ENCODE measurements at regions not wholly inside any gene's neighbourhood (a gene's known extent, or its start where the extent isn't known, plus 50 kb on each side); places are given as distances from the start of the nearest gene placed in this dataset.

DNA sequence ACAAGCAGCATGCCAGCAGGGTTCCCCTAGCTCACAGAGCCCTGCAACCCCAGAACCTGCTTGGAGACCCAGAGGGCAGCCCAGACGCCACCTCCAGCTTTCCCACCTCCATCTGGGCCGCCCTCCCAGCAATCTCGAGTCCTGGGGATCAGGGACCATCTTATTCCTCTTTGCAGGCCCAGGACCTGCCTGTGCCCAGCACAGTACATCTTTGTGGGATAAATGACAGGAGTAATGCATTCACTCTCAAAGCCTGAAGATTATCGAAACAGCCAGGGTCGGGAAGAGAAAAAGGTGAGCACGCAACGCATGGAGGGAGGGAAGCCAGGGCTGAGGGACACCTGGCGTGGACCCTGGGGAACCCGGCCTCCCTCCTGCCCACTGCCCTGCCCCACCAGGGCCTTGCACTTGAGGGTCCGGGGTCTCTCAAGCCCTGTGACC lies 144.1 kb downstream of the NDUFA10 start:
- CTCF ChIA-PET: no interaction called here
- peaks cover 7 to 10% of the 10 kb centered on the region in 2 donors for H3K27me3 Mint-ChIP-seq
- no peak for ATAC-seq (replicated peaks in 1 of 4)
- H3K9me3 Mint-ChIP-seq: peaks cover 4 to 10% (median 8%) of the 10 kb centered on the region in 3 donors
- H3K27ac Mint-ChIP-seq: no peak overlapping the region
- H3K27me3 ChIP-seq (replicated peaks in 1 of 2; ENCODE audit: control insufficient read depth in 2 of 2, extremely low read depth in 1 of 2, insufficient read depth in 2 of 2, low read length in 1 of 2): peaks cover 0 to 20% of the 10 kb centered on the region in 2 experiments
- no peak overlapping the region for H3K4me3 Mint-ChIP-seq
- POLR2A ChIA-PET: no interaction called here
- no peaks in the 10 kb centered on the region for H3K9me3 ChIP-seq
- WGBS (ENCODE audit: insufficient coverage): 100% methylated on average over 1 of the region's 10 CpGs
- H3K4me1 ChIP-seq (ENCODE audit: control insufficient read depth in 1 of 2, extremely low read depth in 1 of 2, insufficient read depth in 2 of 2, low read length in 2 of 2): peaks cover 0 to 12% of the 10 kb centered on the region in 2 experiments
- peaks cover 5% of the 10 kb centered on the region for H3K36me3 Mint-ChIP-seq
- H3K4me3 ChIP-seq (ENCODE audit: control insufficient read depth in 1 of 2, extremely low read depth in 1 of 2, low read length in 1 of 2): no peak overlapping the region
- H3K4me1 Mint-ChIP-seq: peaks cover 6 to 16% (median 11%) of the 10 kb centered on the region in 3 donors
- H3K36me3 ChIP-seq (ENCODE audit: control insufficient read depth in 2 of 2, extremely low read depth in 1 of 2, insufficient read depth in 1 of 2, low read length in 1 of 2): no peaks in the 10 kb centered on the region
- DNase-seq: no peak
- H3K27ac ChIP-seq (ENCODE audit: low read length): no peak overlapping the region

DNA sequence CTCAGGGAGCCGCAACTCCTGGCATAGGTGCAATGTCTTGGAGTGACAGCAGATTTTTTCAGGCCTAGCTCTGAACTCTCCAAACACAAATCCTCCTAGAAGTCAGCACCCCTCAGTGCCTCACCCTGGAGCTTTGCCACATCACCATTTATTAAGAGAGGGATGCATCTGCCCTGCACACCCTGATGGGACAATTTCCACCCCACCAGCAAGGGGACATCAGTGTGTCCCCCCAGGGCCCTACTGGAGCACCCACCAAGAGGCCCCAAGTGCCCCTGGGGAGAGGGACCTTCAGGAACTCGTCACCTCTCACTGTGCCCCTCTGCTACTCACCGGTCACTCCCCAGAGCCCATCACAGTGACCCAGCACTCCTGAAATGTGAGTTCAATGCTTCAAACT lies 144.7 kb downstream of the NDUFA10 start:
- no peaks in the 10 kb centered on the region for H3K9me3 ChIP-seq
- Mint-ChIP-seq H3K9me3 (peaks cover 4 to 8% (median 6%) of the 10 kb centered on the region in 3 donors), H3K27ac (no peak overlapping the region), H3K4me1 (peaks cover 6 to 16% (median 11%) of the 10 kb centered on the region in 3 donors), H3K4me3 (no peak overlapping the region), H3K36me3 (peaks cover 5% of the 10 kb centered on the region), H3K27me3 (peaks cover 9 to 10% of the 10 kb centered on the region in 2 donors)
- peaks cover 0 to 24% of the 10 kb centered on the region in 2 experiments for H3K27me3 ChIP-seq (replicated peaks in 1 of 2; ENCODE audit: control insufficient read depth in 2 of 2, extremely low read depth in 1 of 2, insufficient read depth in 2 of 2, low read length in 1 of 2)
- CTCF ChIA-PET: interaction anchor here in 1 of 2 donors (0.6 kb wide), 1 partner anchor 10 kb away, joined by 3 read pairs; no protein-coding TSS in a partner anchor
- no CpG with 5 or more reads among the region's 3 CpGs for WGBS (ENCODE audit: insufficient coverage)
- H3K36me3 ChIP-seq (ENCODE audit: control insufficient read depth in 2 of 2, extremely low read depth in 1 of 2, insufficient read depth in 1 of 2, low read length in 1 of 2): no peaks in the 10 kb centered on the region
- no peak overlapping the region for H3K4me3 ChIP-seq (ENCODE audit: control insufficient read depth in 1 of 2, extremely low read depth in 1 of 2, low read length in 1 of 2)
- POLR2A ChIA-PET: no interaction called here
- DNase-seq (peak in 1 of 35 experiments; percentile 11), ATAC-seq (replicated peaks in 1 of 4) (no peak)
- no peak overlapping the region for H3K27ac ChIP-seq (ENCODE audit: low read length)
- H3K4me1 ChIP-seq (ENCODE audit: control insufficient read depth in 1 of 2, extremely low read depth in 1 of 2, insufficient read depth in 2 of 2, low read length in 2 of 2): peaks cover 0 to 12% of the 10 kb centered on the region in 2 experiments

DNA sequence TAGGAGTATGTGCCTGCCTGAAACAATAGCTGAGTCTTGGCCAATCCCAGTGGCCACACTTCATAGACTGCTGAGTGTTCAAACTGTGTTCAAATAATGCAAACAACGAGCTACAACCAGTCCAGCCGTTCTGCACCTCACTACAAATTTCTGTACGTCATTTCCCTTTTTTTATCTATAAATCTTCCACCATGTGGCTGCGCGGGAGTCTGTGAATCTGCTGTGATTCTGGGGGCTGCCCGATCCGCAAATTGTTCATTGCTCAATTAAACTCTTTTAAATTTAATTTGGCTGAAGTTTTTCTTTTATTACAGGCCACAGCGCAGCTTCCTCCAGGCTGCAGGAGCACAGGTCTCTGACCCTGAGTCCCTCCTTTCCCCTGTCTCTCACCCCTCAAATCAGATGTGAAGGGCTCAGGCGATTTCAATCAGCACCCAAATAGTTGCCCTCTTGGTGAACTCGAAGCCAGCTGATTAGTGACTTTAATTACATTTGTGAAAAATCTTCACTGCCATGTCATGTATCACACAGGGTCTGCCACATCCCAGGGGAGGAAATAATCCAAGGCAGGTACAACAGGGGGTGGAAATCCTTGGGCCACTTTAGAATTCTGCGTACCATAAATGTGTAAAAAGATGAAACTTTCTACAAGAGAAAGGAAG lies 145.6 kb downstream of the NDUFA10 start:
- WGBS (ENCODE audit: insufficient coverage): 58% methylated on average over 3 of the region's 11 CpGs
- Histone ChIP-seq H3K36me3 (ENCODE audit: control insufficient read depth in 2 of 2, extremely low read depth in 1 of 2, insufficient read depth in 1 of 2, low read length in 1 of 2) (no peaks in the 10 kb centered on the region), H3K4me1 (ENCODE audit: control insufficient read depth in 1 of 2, extremely low read depth in 1 of 2, insufficient read depth in 2 of 2, low read length in 2 of 2) (peaks cover 0 to 12% of the 10 kb centered on the region in 2 experiments), H3K4me3 (ENCODE audit: control insufficient read depth in 1 of 2, extremely low read depth in 1 of 2, low read length in 1 of 2) (no peak overlapping the region), H3K27me3 (replicated peaks in 1 of 2; ENCODE audit: control insufficient read depth in 2 of 2, extremely low read depth in 1 of 2, insufficient read depth in 2 of 2, low read length in 1 of 2) (peaks cover 0 to 25% of the 10 kb centered on the region in 2 experiments), H3K9me3 (no peaks in the 10 kb centered on the region), H3K27ac (ENCODE audit: low read length) (no peak overlapping the region)
- Mint-ChIP-seq H3K27ac (no peak overlapping the region), H3K4me1 (peaks cover 6 to 16% (median 11%) of the 10 kb centered on the region in 3 donors), H3K4me3 (no peak overlapping the region), H3K9me3 (peaks cover 1 to 3% (median 2%) of the 10 kb centered on the region in 3 donors), H3K27me3 (peaks cover 10 to 12% of the 10 kb centered on the region in 2 donors), H3K36me3 (peaks cover 2% of the 10 kb centered on the region)
- ChIA-PET CTCF (interaction anchor here (0.6 to 0.7 kb wide), 4 partner anchors 11 to 844 kb away, joined by 3 to 5 read pairs (median 4); no protein-coding TSS in a partner anchor), POLR2A (interaction anchor here in 1 of 2 donors (0.7 kb wide), 1 partner anchor 9 kb away, joined by 6 read pairs; no protein-coding TSS in a partner anchor)
- peak in 1 of 35 experiments; percentile 14 for DNase-seq
- ATAC-seq (replicated peaks in 1 of 4): no peak

DNA sequence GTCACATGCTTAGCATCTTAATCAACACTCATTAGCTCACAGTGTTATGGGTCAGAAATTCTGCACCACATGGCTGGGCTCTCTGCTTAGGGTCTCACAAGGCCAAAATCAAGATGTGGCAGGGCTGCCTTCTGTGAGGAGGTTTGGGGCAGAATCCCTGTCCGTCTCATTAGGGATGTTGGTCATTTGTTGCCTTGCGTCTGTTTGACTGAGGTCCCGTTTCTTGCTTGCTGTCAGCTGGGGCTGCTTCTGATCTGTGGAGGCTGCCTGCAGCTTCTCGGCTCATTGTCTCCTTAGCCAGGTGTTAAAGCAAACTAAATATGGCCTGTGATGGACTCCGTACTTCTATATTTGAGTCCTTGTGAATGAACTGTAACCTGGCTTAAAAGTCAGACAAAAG lies 146.5 kb downstream of the NDUFA10 start:
- Histone ChIP-seq H3K27me3 (replicated peaks in 1 of 2; ENCODE audit: control insufficient read depth in 2 of 2, extremely low read depth in 1 of 2, insufficient read depth in 2 of 2, low read length in 1 of 2) (peaks cover 0 to 34% of the 10 kb centered on the region in 2 experiments), H3K27ac (ENCODE audit: low read length) (no peak overlapping the region), H3K4me3 (ENCODE audit: control insufficient read depth in 1 of 2, extremely low read depth in 1 of 2, low read length in 1 of 2) (no peak overlapping the region), H3K36me3 (ENCODE audit: control insufficient read depth in 2 of 2, extremely low read depth in 1 of 2, insufficient read depth in 1 of 2, low read length in 1 of 2) (no peaks in the 10 kb centered on the region), H3K9me3 (no peaks in the 10 kb centered on the region), H3K4me1 (ENCODE audit: control insufficient read depth in 1 of 2, extremely low read depth in 1 of 2, insufficient read depth in 2 of 2, low read length in 2 of 2) (peaks cover 0 to 12% of the 10 kb centered on the region in 2 experiments)
- POLR2A ChIA-PET: interaction anchor here in 1 of 2 donors (0.7 kb wide), 1 partner anchor 8 kb away, joined by 6 read pairs; no protein-coding TSS in a partner anchor
- Mint-ChIP-seq H3K4me1 (peaks cover 6 to 22% (median 11%) of the 10 kb centered on the region in 3 donors), H3K4me3 (no peak overlapping the region), H3K27ac (no peak overlapping the region), H3K27me3 (peaks cover 17% of the 10 kb centered on the region in 2 donors), H3K9me3 (no peaks in the 10 kb centered on the region), H3K36me3 (no peaks in the 10 kb centered on the region)
- 91% methylated on average over 5 of the region's 5 CpGs for WGBS (ENCODE audit: insufficient coverage)
- CTCF ChIA-PET: interaction anchor here (0.6 to 0.7 kb wide), 3 partner anchors 49 to 401 kb away, joined by 3 to 5 read pairs (median 4); no protein-coding TSS in a partner anchor
- ATAC-seq (replicated peaks in 1 of 4) (no peak), DNase-seq (peak in 1 of 35 experiments; percentile 12)

DNA sequence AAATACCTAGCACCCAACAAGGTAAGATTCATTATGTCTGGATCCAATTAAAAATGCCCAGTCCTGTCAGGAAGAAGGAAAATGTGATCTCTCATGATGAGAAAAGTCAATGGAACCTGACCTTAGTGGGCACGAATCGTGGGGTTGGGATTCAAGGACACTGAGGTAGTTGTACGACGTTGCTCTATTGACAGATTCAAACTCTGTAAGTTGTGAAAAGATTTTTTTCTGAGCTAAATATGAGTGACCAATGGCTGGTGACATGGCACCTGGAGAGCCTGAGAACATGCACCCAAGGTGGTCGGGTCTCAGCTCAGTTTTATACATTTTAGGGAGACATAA lies 148.2 kb downstream of the NDUFA10 start:
- POLR2A ChIA-PET: no interaction called here
- Mint-ChIP-seq H3K4me3 (no peak overlapping the region), H3K4me1 (peaks cover 3 to 19% (median 4%) of the 10 kb centered on the region in 3 donors), H3K36me3 (no peaks in the 10 kb centered on the region), H3K27me3 (peaks cover 13 to 14% of the 10 kb centered on the region in 2 donors), H3K27ac (no peak overlapping the region), H3K9me3 (no peaks in the 10 kb centered on the region)
- Histone ChIP-seq H3K4me3 (ENCODE audit: control insufficient read depth in 1 of 2, extremely low read depth in 1 of 2, low read length in 1 of 2) (no peak overlapping the region), H3K36me3 (ENCODE audit: control insufficient read depth in 2 of 2, extremely low read depth in 1 of 2, insufficient read depth in 1 of 2, low read length in 1 of 2) (no peaks in the 10 kb centered on the region), H3K9me3 (no peaks in the 10 kb centered on the region), H3K27me3 (replicated peaks in 1 of 2; ENCODE audit: control insufficient read depth in 2 of 2, extremely low read depth in 1 of 2, insufficient read depth in 2 of 2, low read length in 1 of 2) (peaks cover 0 to 28% of the 10 kb centered on the region in 2 experiments), H3K4me1 (ENCODE audit: control insufficient read depth in 1 of 2, extremely low read depth in 1 of 2, insufficient read depth in 2 of 2, low read length in 2 of 2) (peaks cover 0 to 4% of the 10 kb centered on the region in 2 experiments), H3K27ac (ENCODE audit: low read length) (no peak overlapping the region)
- WGBS (ENCODE audit: insufficient coverage): 74% methylated on average over 4 of the region's 5 CpGs
- ATAC-seq (replicated peaks in 1 of 4): no peak
- no peak for DNase-seq
- CTCF ChIA-PET: no interaction called here

DNA sequence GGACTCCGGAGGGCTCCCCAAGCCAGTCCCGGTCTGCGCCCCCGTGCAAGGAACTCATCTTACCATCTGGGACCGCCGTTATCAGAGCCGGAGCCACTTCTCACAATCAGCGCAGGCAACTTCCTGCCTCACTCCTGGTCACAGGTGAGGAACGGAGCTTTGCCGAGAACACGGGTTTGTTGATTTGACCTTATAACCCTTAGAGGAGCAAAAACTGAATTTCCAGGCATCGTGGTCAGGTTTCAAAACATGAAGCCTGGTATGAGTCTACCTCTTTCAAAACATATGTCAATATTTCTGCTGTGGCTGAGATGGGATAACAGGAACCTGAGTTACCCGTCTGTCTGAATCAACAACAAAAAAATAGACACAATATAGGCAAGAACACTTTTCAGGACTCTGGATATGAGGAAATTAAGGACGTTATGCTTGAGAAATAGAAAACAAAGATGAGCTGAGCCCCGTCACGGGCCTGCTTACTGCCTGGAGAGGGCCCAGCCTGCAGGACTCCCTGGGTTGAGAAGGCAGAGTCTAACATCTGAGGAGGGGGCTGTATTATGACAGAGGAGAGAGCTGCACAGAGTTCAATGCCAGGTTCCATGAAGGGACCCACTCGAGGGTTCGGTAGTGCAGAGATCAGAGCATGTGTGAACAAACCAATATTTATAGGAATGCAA lies 148.7 kb downstream of the NDUFA10 start:
- no peaks in the 10 kb centered on the region for H3K4me1 ChIP-seq (ENCODE audit: control insufficient read depth in 1 of 2, extremely low read depth in 1 of 2, insufficient read depth in 2 of 2, low read length in 2 of 2)
- Mint-ChIP-seq H3K36me3 (no peaks in the 10 kb centered on the region), H3K9me3 (no peaks in the 10 kb centered on the region), H3K27me3 (peaks cover 8 to 14% of the 10 kb centered on the region in 2 donors), H3K4me1 (peaks cover 0 to 15% (median under 1%) of the 10 kb centered on the region in 3 donors), H3K27ac (no peak overlapping the region), H3K4me3 (no peak overlapping the region)
- POLR2A ChIA-PET: no interaction called here
- H3K27ac ChIP-seq (ENCODE audit: low read length): no peak overlapping the region
- H3K27me3 ChIP-seq (replicated peaks in 1 of 2; ENCODE audit: control insufficient read depth in 2 of 2, extremely low read depth in 1 of 2, insufficient read depth in 2 of 2, low read length in 1 of 2): peaks cover 0 to 23% of the 10 kb centered on the region in 2 experiments
- 59% methylated on average over 9 of the region's 18 CpGs for WGBS (ENCODE audit: insufficient coverage)
- DNase-seq (peak in 1 of 35 experiments; percentile 17), ATAC-seq (replicated peaks in 1 of 4) (no peak)
- H3K4me3 ChIP-seq (ENCODE audit: control insufficient read depth in 1 of 2, extremely low read depth in 1 of 2, low read length in 1 of 2): no peak overlapping the region
- no peaks in the 10 kb centered on the region for H3K36me3 ChIP-seq (ENCODE audit: control insufficient read depth in 2 of 2, extremely low read depth in 1 of 2, insufficient read depth in 1 of 2, low read length in 1 of 2)
- CTCF ChIA-PET: no interaction called here
- no peaks in the 10 kb centered on the region for H3K9me3 ChIP-seq
